SK-N-MC (cell line): ENCODE measurements at regions not wholly inside any gene's neighbourhood (a gene's known extent, or its start where the extent isn't known, plus 50 kb on each side); places are given as distances from the start of the nearest gene placed in this dataset.
"Not testable (repeated sequence)": the region's sequence is repeated elsewhere in the genome, so short reads cannot be mapped to it uniquely, and the experiment has no call there.

Experiments used
- EZH2 ChIP-seq: fragments of 200-600 bp; sonication (generic); IDR thresholded peaks from one replicate; pipeline ENCODE4 v1.6.1; 2017; ENCODE audit warnings: antibody characterized with exemption
- FOXP2 ChIP-seq: optimal IDR thresholded peaks from 2 replicates; pipeline ENCODE3; 2011; ENCODE audit warnings: mild to moderate bottlenecking, moderate library complexity; ENCODE audit not compliant: insufficient read depth; ENCODE audit errors: extremely low read length, control extremely low read depth
- POLR2AphosphoS5 ChIP-seq: IDR thresholded peaks from 2 replicates; pipeline ENCODE4 v1.6.1; 2012; ENCODE audit warnings: mild to moderate bottlenecking, low read depth, low read length, borderline replicate concordance

- TF ChIP-seq POLR2AphosphoS5, EZH2, FOXP2: not testable (repeated sequence)
These were observed 54.1 kb upstream of the NOTCH2NLA start for GRCh38 chr1:146282807-146283526.
